ENCODE measurements at regions not wholly inside any gene's neighbourhood (a gene's known extent, or its start where the extent isn't known, plus 50 kb on each side); places are given as distances from the start of the nearest gene placed in this dataset.
"Not testable (repeated sequence)": the region's sequence is repeated elsewhere in the genome, so short reads cannot be mapped to it uniquely, and the experiment has no call there.

GRCh38 chr12:58009405-58010195 is 68.2 kb downstream of the ATP23 start:
- WGBS (ENCODE audit: insufficient coverage), result no CpG with 5 or more reads among the region's 2 CpGs
- DNase-seq, result no peak
- H4K20me1 ChIP-seq (ENCODE audit: insufficient read depth, low read length), result no peaks in the 10 kb centered on the region
- peaks cover 0 to 8% (median 4%) of the 10 kb centered on the region in 3 donors for H3K27me3 Mint-ChIP-seq (ENCODE audit: low read depth in 3 of 3)
- no peaks in the 10 kb centered on the region for H3K4me1 ChIP-seq (ENCODE audit: control insufficient read depth in 1 of 2, insufficient read depth in 2 of 2, low read length in 2 of 2)
- H3K36me3 Mint-ChIP-seq, result no peaks in the 10 kb centered on the region
- peaks cover 0 to 4% (median 2%) of the 10 kb centered on the region in 7 donors for H3K9me3 Mint-ChIP-seq
- no peak overlapping the region for H3K9ac ChIP-seq (ENCODE audit: insufficient read depth, low read length, poor library complexity, severe bottlenecking)
- no peak overlapping the region for H3K4me3 ChIP-seq (replicated peaks in 1 of 3; ENCODE audit: low read depth in 2 of 3, low read length in 3 of 3)
- H3K36me3 ChIP-seq (replicated peaks in 1 of 2; ENCODE audit: control insufficient read depth in 1 of 2, insufficient read depth in 2 of 2, low read length in 2 of 2), result no peaks in the 10 kb centered on the region
- H3K4me2 ChIP-seq (replicated peaks; ENCODE audit: extremely low read depth, low read length, poor library complexity, severe bottlenecking), result no peak overlapping the region
- no peak for TF ChIP-seq CTCF (IDR thresholded peaks at IDR 0.05)
- no peak overlapping the region for H3K27ac Mint-ChIP-seq
- peaks cover 0 to 2% of the 10 kb centered on the region in 2 donors for H3K27me3 ChIP-seq (ENCODE audit: control insufficient read depth in 2 of 2, insufficient read depth in 2 of 2, low read length in 2 of 2)
- intact Hi-C loops (cut with micrococcal nuclease), result no loop called here
- H3K9me3 ChIP-seq (replicated peaks in 1 of 2; ENCODE audit: control insufficient read depth in 1 of 2, insufficient read depth in 1 of 2, low read length in 2 of 2), result no peaks in the 10 kb centered on the region
- H3K79me2 ChIP-seq (ENCODE audit: insufficient read depth, low read length), result no peaks in the 10 kb centered on the region
- no peak overlapping the region for H3K27ac ChIP-seq (ENCODE audit: low read depth in 1 of 2, low read length in 2 of 2)
- H3K4me3 Mint-ChIP-seq, result no peak overlapping the region
- H2AFZ ChIP-seq (ENCODE audit: insufficient read depth, low read depth, low read length, poor library complexity, severe bottlenecking), result no peak overlapping the region
- no peaks in the 10 kb centered on the region for H3K4me1 Mint-ChIP-seq

GRCh38 chr12:58011676-58012075 is 70.3 kb downstream of the ATP23 start:
- Histone ChIP-seq H3K4me2 (replicated peaks; ENCODE audit: extremely low read depth, low read length, poor library complexity, severe bottlenecking) (no peak overlapping the region), H3K27me3 (ENCODE audit: control insufficient read depth in 2 of 2, insufficient read depth in 2 of 2, low read length in 2 of 2) (peaks cover 0 to 2% of the 10 kb centered on the region in 2 donors), H2AFZ (ENCODE audit: insufficient read depth, low read depth, low read length, poor library complexity, severe bottlenecking) (no peak overlapping the region), H3K9me3 (replicated peaks in 1 of 2; ENCODE audit: control insufficient read depth in 1 of 2, insufficient read depth in 1 of 2, low read length in 2 of 2) (no peaks in the 10 kb centered on the region), H3K4me1 (ENCODE audit: control insufficient read depth in 1 of 2, insufficient read depth in 2 of 2, low read length in 2 of 2) (no peaks in the 10 kb centered on the region), H3K79me2 (ENCODE audit: insufficient read depth, low read length) (no peaks in the 10 kb centered on the region), H3K36me3 (replicated peaks in 1 of 2; ENCODE audit: control insufficient read depth in 1 of 2, insufficient read depth in 2 of 2, low read length in 2 of 2) (no peaks in the 10 kb centered on the region), H4K20me1 (ENCODE audit: insufficient read depth, low read length) (no peaks in the 10 kb centered on the region), H3K4me3 (replicated peaks in 1 of 3; ENCODE audit: low read depth in 2 of 3, low read length in 3 of 3) (no peak overlapping the region), H3K27ac (ENCODE audit: low read depth in 1 of 2, low read length in 2 of 2) (no peak overlapping the region), H3K9ac (ENCODE audit: insufficient read depth, low read length, poor library complexity, severe bottlenecking) (no peak overlapping the region)
- H3K27ac Mint-ChIP-seq, result no peak overlapping the region
- H3K36me3 Mint-ChIP-seq, result no peaks in the 10 kb centered on the region
- no peak for TF ChIP-seq CTCF (IDR thresholded peaks at IDR 0.05)
- no peak for DNase-seq
- peaks cover 0 to 6% (median 0%) of the 10 kb centered on the region in 7 donors for H3K9me3 Mint-ChIP-seq
- H3K4me1 Mint-ChIP-seq, result no peaks in the 10 kb centered on the region
- intact Hi-C loops (cut with micrococcal nuclease), result no loop called here
- peaks cover 0 to 8% (median 4%) of the 10 kb centered on the region in 3 donors for H3K27me3 Mint-ChIP-seq (ENCODE audit: low read depth in 3 of 3)
- no CpG with 5 or more reads among the region's 1 CpG for WGBS (ENCODE audit: insufficient coverage)
- H3K4me3 Mint-ChIP-seq, result no peak overlapping the region

- DNase-seq; H3K4me3 Mint-ChIP-seq; H3K9ac ChIP-seq (ENCODE audit: insufficient read depth, low read length, poor library complexity, severe bottlenecking); H2AFZ ChIP-seq (ENCODE audit: insufficient read depth, low read depth, low read length, poor library complexity, severe bottlenecking); H3K4me1 Mint-ChIP-seq; H3K36me3 Mint-ChIP-seq; H3K27ac ChIP-seq (ENCODE audit: low read depth in 1 of 2, low read length in 2 of 2); H3K36me3 ChIP-seq (replicated peaks in 1 of 2; ENCODE audit: control insufficient read depth in 1 of 2, insufficient read depth in 2 of 2, low read length in 2 of 2); H3K27me3 Mint-ChIP-seq (ENCODE audit: low read depth in 3 of 3); H3K4me1 ChIP-seq (ENCODE audit: control insufficient read depth in 1 of 2, insufficient read depth in 2 of 2, low read length in 2 of 2); H3K27me3 ChIP-seq (ENCODE audit: control insufficient read depth in 2 of 2, insufficient read depth in 2 of 2, low read length in 2 of 2); intact Hi-C loops (cut with micrococcal nuclease); H3K4me2 ChIP-seq (replicated peaks; ENCODE audit: extremely low read depth, low read length, poor library complexity, severe bottlenecking); H4K20me1 ChIP-seq (ENCODE audit: insufficient read depth, low read length); H3K27ac Mint-ChIP-seq; H3K4me3 ChIP-seq (replicated peaks in 1 of 3; ENCODE audit: low read depth in 2 of 3, low read length in 3 of 3); H3K79me2 ChIP-seq (ENCODE audit: insufficient read depth, low read length): not testable (repeated sequence)
- WGBS (ENCODE audit: insufficient coverage), result 82% methylated on average over 5 of the region's 6 CpGs
- H3K9me3 Mint-ChIP-seq, result peaks cover 18 to 43% (median 32%) of the 10 kb centered on the region in 7 donors
- H3K9me3 ChIP-seq (replicated peaks in 1 of 2; ENCODE audit: control insufficient read depth in 1 of 2, insufficient read depth in 1 of 2, low read length in 2 of 2), result peaks cover 10 to 17% of the 10 kb centered on the region in 2 donors
These were observed 81.1 kb downstream of the ATP23 start for GRCh38 chr12:58022379-58023020.

Data from CD14-positive monocyte (primary cell).